A549 (cell line): ENCODE measurements at regions not wholly inside any gene's neighbourhood (a gene's known extent, or its start where the extent isn't known, plus 50 kb on each side); places are given as distances from the start of the nearest gene placed in this dataset.

Source experiments
- ATAC-seq, 2 experiments: fragments of 200-7000 bp in 1 of 2; fragments of >200 bp in 1 of 2; cut with Nextera tagmentation in 1 of 2; cut with Tn5 transposase in 1 of 2; 3 replicates each; pipeline versions ENCODE4 v1.8.0 to v1.9.1; 2018 to 2020; ENCODE audit warnings: mild to moderate bottlenecking in 1 of 2, moderate library complexity in 1 of 2
- CTCF ChIA-PET: fragments of 300-600 bp; sonication (Branson Sonifier 250); formaldehyde crosslinking; extraction: SDS; loops from one replicate; lab custom pipeline; 2021; ENCODE audit warnings: antibody characterized with exemption, inconsistent platforms; lab: Yijun Ruan, JAX
- POLR2A ChIA-PET: fragments of 350-600 bp; formaldehyde crosslinking; extraction: SDS; loops from one replicate; lab custom pipeline; 2021; ENCODE audit warnings: antibody characterized with exemption, inconsistent platforms; lab: Yijun Ruan, JAX
- DNase-seq, 2 experiments: peaks; one replicate each; pipeline versions ENCODE4 v3.0.0 to v3.0.0-alpha.2; 2011 to 2016; ENCODE audit warnings: low read depth in 1 of 2, low spot score in 1 of 2
- FAIRE-seq: peaks from 2 replicates; lab custom pipeline; 2011; peaks lifted over from hg19 to GRCh38; lab: Jason Lieb, UNC
- H3K27ac ChIP-seq, 2 experiments: fragments of >200 bp; sonication (Bioruptor Twin); formaldehyde crosslinking; 3 replicates each; pipeline ENCODE4 v1.5.1; 2016 to 2017
- H3K4me1 ChIP-seq: fragments of >200 bp; sonication (Bioruptor Twin); formaldehyde crosslinking; 3 replicates; pipeline ENCODE4 v1.6.1; 2016
- H3K4me2 ChIP-seq: fragments of >200 bp; sonication (Bioruptor Twin); formaldehyde crosslinking; 3 replicates; pipeline ENCODE4 v1.6.1; 2016
- H3K4me3 ChIP-seq: fragments of >200 bp; sonication (Bioruptor Twin); formaldehyde crosslinking; 3 replicates; pipeline ENCODE4 v1.5.1; 2016
- H3K9me3 ChIP-seq: fragments of >200 bp; sonication (Bioruptor Twin); formaldehyde crosslinking; 3 replicates; pipeline ENCODE4 v1.6.1; 2016
- ATOH8 ChIP-seq: fragments of 250-450 bp; sonication (Bioruptor Pico); IDR thresholded peaks from 2 replicates; pipeline ENCODE4 v1.5.0; 2020; ENCODE audit warnings: low read depth, mild to moderate bottlenecking, moderate library complexity
- BCL3 ChIP-seq: fragments of >200 bp; sonication (Bioruptor Twin); formaldehyde crosslinking; IDR thresholded peaks from 3 replicates; pipeline ENCODE4 v1.6.1; 2016
- BHLHE40 ChIP-seq: IDR thresholded peaks from 2 replicates; pipeline ENCODE4 v1.6.1; 2012; ENCODE audit warnings: low read depth, low read length, inconsistent platforms
- CBX2 ChIP-seq: fragments of 200-600 bp; sonication (generic); IDR thresholded peaks from 2 replicates; pipeline ENCODE4 v1.6.1; 2016; ENCODE audit warnings: low read depth, mild to moderate bottlenecking, borderline replicate concordance
- CEBPB ChIP-seq, 2 experiments: fragments of >200 bp in 1 of 2; sonication (Bioruptor Twin) in 1 of 2; formaldehyde crosslinking in 1 of 2; IDR thresholded peaks; 2 replicates each; pipeline ENCODE4 v1.6.1; 2012 to 2016
- CHD2 ChIP-seq: fragments of 150-350 bp; IDR thresholded peaks from 2 replicates; pipeline ENCODE4 v1.6.1; 2014; ENCODE audit warnings: low read length; ENCODE audit not compliant: partially characterized antibody
- EHF ChIP-seq: fragments of 250-450 bp; sonication (Bioruptor Pico); IDR thresholded peaks from 2 replicates; pipeline ENCODE4 v1.5.0; 2020; ENCODE audit warnings: mild to moderate bottlenecking
- EHMT2 ChIP-seq: fragments of 200-600 bp; sonication (generic); IDR thresholded peaks from 2 replicates; pipeline ENCODE4 v1.6.1; 2016; ENCODE audit warnings: antibody characterized with exemption, low read depth, mild to moderate bottlenecking, moderate library complexity
- ELK1 ChIP-seq: fragments of 150-350 bp; IDR thresholded peaks from 2 replicates; pipeline ENCODE4 v1.6.1; 2014; ENCODE audit warnings: low read depth, mild to moderate bottlenecking, low read length
- EP300 ChIP-seq, 2 experiments: fragments of >200 bp; sonication (Bioruptor Twin); formaldehyde crosslinking; IDR thresholded peaks; 2 replicates in 1 of 2; 3 replicates in 1 of 2; pipeline ENCODE4 v1.6.1; 2016 to 2017
- FOSB ChIP-seq: fragments of 250-450 bp; sonication (Bioruptor Pico); IDR thresholded peaks from 2 replicates; pipeline ENCODE4 v1.5.0; 2020; ENCODE audit warnings: mild to moderate bottlenecking, moderate library complexity
- FOXS1 ChIP-seq: fragments of 250-450 bp; sonication (Bioruptor Pico); IDR thresholded peaks from 2 replicates; pipeline ENCODE4 v1.5.0; 2020; ENCODE audit warnings: mild to moderate bottlenecking, moderate library complexity
- GATA3 ChIP-seq: IDR thresholded peaks from 2 replicates; pipeline ENCODE4 v1.6.1; 2012; ENCODE audit warnings: borderline replicate concordance
- HMGXB4 ChIP-seq: fragments of 250-450 bp; sonication (Bioruptor Pico); IDR thresholded peaks from 2 replicates; pipeline ENCODE4 v1.5.0; 2021; ENCODE audit warnings: mild to moderate bottlenecking, moderate library complexity, borderline replicate concordance
- HOXA7 ChIP-seq: fragments of 250-450 bp; sonication (Bioruptor Pico); IDR thresholded peaks from 2 replicates; pipeline ENCODE4 v1.5.0; 2020; ENCODE audit warnings: mild to moderate bottlenecking, moderate library complexity
- JUN ChIP-seq, 2 experiments: fragments of >200 bp; sonication (Bioruptor Twin); formaldehyde crosslinking; IDR thresholded peaks; 2 replicates in 1 of 2; 3 replicates in 1 of 2; pipeline ENCODE4 v1.6.1; 2016 to 2017
- JUNB ChIP-seq: fragments of >200 bp; sonication (Bioruptor Twin); formaldehyde crosslinking; IDR thresholded peaks from 2 replicates; pipeline ENCODE4 v1.6.1; 2016
- KDM1A ChIP-seq: fragments of 200-600 bp; sonication (generic); IDR thresholded peaks from 2 replicates; pipeline ENCODE4 v1.6.1; 2016; ENCODE audit warnings: low read depth, mild to moderate bottlenecking
- MAFK ChIP-seq: fragments of 450-650 bp; IDR thresholded peaks from 2 replicates; pipeline ENCODE4 v1.6.1; 2014; ENCODE audit not compliant: partially characterized antibody
- MAX ChIP-seq: IDR thresholded peaks from 2 replicates; pipeline ENCODE4 v1.6.1; 2012
- MAZ ChIP-seq: fragments of 150-350 bp; IDR thresholded peaks from 2 replicates; pipeline ENCODE4 v1.6.1; 2014; ENCODE audit warnings: antibody characterized with exemption, low read depth, low read length, borderline replicate concordance
- NPAS2 ChIP-seq: fragments of 250-450 bp; sonication (Bioruptor Pico); IDR thresholded peaks from 2 replicates; pipeline ENCODE4 v1.8.0; 2022; ENCODE audit warnings: mild to moderate bottlenecking, moderate library complexity, borderline replicate concordance
- RARB ChIP-seq: fragments of 250-450 bp; sonication (Bioruptor Pico); IDR thresholded peaks from 2 replicates; pipeline ENCODE4 v1.8.0; 2021; ENCODE audit warnings: mild to moderate bottlenecking, moderate library complexity
- RNF2 ChIP-seq: fragments of 200-600 bp; sonication (generic); IDR thresholded peaks from 2 replicates; pipeline ENCODE4 v1.6.1; 2016; ENCODE audit warnings: low read depth, mild to moderate bottlenecking, antibody characterized with exemption, moderate library complexity, borderline replicate concordance
- SMC3 ChIP-seq: fragments of >200 bp; sonication (Bioruptor Twin); formaldehyde crosslinking; IDR thresholded peaks from 3 replicates; pipeline ENCODE4 v1.6.1; 2018; ENCODE audit warnings: inconsistent platforms
- ZSCAN20 ChIP-seq: fragments of 250-450 bp; sonication (Bioruptor Pico); IDR thresholded peaks from 2 replicates; pipeline ENCODE4 v1.8.0; 2022; ENCODE audit warnings: mild to moderate bottlenecking, moderate library complexity

GRCh38 chr1:87800006-87800405, 471.3 kb downstream of the LMO4 start:
- Histone ChIP-seq H3K4me3 (no peak overlapping the region), H3K27ac (no peak overlapping the region; a peak in 1 of 6 replicates), H3K9me3 (no peaks in the 10 kb centered on the region), H3K4me1 (peaks cover 35% of the 10 kb centered on the region)
- CTCF ChIA-PET = interaction anchor here (1.0 kb wide), 1 partner anchor 10 kb away, joined by 3 read pairs; no protein-coding TSS in a partner anchor
- TF ChIP-seq CBX2 (no peak), EHMT2 (no peak), MAZ (no peak), FOSB (CRISPR knock-in tag) (no peak), EHF (no peak), GATA3 (no peak), SMC3 (no peak), JUNB (no peak), EP300 (IDR thresholded peaks at IDR 0.05) (no peak), BCL3 (no peak), KDM1A (no peak), MAX (no peak), BHLHE40 (no peak), FOXS1 (CRISPR knock-in tag) (no peak), JUN (IDR thresholded peaks at IDR 0.05) (no peak), NPAS2 (no peak), ATOH8 (CRISPR knock-in tag) (no peak), RARB (CRISPR knock-in tag) (no peak), ELK1 (no peak), HOXA7 (CRISPR knock-in tag) (no peak)
- TF ChIP-seq, all 56 proteins: peak for 0
- POLR2A ChIA-PET = no interaction called here
- no peak for ATAC-seq
- DNase-seq = no peak
- no peak overlapping the region for H3K4me2 ChIP-seq
- FAIRE-seq = no peak

- ChIA-PET POLR2A (no interaction called here), CTCF (no interaction called here)
- H3K4me1 ChIP-seq = peaks cover 30% of the 10 kb centered on the region
- DNase-seq (no peak), FAIRE-seq (no peak), ATAC-seq (no peak)
- no peak overlapping the region for H3K4me2 ChIP-seq
- TF ChIP-seq RNF2 (no peak), MAFK (no peak), CEBPB (IDR thresholded peaks at IDR 0.05) (no peak), HMGXB4 (CRISPR knock-in tag) (no peak), ZSCAN20 (CRISPR knock-in tag) (no peak), CHD2 (no peak), ATOH8 (CRISPR knock-in tag) (no peak)
- no peak overlapping the region for H3K4me3 ChIP-seq
- peak overlapping the region in 1 of 2 experiments; percentile 49; a peak in 1 of 6 replicates for H3K27ac ChIP-seq
- no peaks in the 10 kb centered on the region for H3K9me3 ChIP-seq
These were observed 474.7 kb downstream of the LMO4 start for GRCh38 chr1:87803375-87803774.
